ENCODE measurements at regions not wholly inside any gene's neighbourhood (a gene's known extent, or its start where the extent isn't known, plus 50 kb on each side); places are given as distances from the start of the nearest gene placed in this dataset.
"Not testable (repeated sequence)": the region's sequence is repeated elsewhere in the genome, so short reads cannot be mapped to it uniquely, and the experiment has no call there.

DNA sequence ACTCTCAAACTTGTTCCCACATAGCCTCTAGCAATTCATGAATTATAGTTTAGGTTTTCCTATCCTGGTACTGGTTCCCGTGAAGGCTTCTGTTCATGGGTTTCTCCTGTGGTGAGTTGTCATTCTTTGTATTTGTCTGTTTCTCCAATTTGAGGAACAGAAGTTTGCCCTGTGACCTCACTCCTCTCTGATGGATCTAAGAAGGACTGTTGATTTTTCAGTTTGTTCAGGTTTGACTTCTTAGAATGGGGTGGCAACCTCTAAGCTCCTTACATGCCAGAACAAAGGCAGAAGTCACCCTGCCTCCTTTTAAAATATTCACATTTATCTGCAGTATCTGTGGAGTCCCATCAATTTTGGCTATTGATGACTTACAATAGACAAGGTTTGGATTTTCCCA is 354.0 kb downstream of the SPRY2 start:
- Mint-ChIP-seq H3K4me1 (no peaks in the 10 kb centered on the region), H3K27ac (no peak overlapping the region), H3K36me3 (no peaks in the 10 kb centered on the region), H3K9me3 (peaks cover 0 to 15% (median 9%) of the 10 kb centered on the region in 8 donors), H3K4me3 (no peak overlapping the region), H3K27me3 (no peaks in the 10 kb centered on the region)
- Histone ChIP-seq H3K27me3 (ENCODE audit: insufficient read depth, low read length) (no peaks in the 10 kb centered on the region), H3K4me3 (ENCODE audit: low read length in 2 of 2) (no peak overlapping the region), H3K27ac (ENCODE audit: low read depth, low read length) (no peak overlapping the region), H3K4me1 (ENCODE audit: insufficient read depth, low read length) (no peaks in the 10 kb centered on the region), H3K36me3 (ENCODE audit: insufficient read depth, low read length) (no peaks in the 10 kb centered on the region), H3K9me3 (ENCODE audit: control insufficient read depth in 1 of 2, low read length in 2 of 2) (no peaks in the 10 kb centered on the region)
- intact Hi-C loops (cut with micrococcal nuclease) = no loop called here
- CTCF ChIA-PET (ENCODE audit: partially characterized antibody) = no interaction called here
- POLR2A ChIA-PET (ENCODE audit: partially characterized antibody) = no interaction called here
- no peak for DNase-seq

- intact Hi-C loops (cut with micrococcal nuclease); H3K27ac Mint-ChIP-seq; POLR2A ChIA-PET (ENCODE audit: partially characterized antibody): not testable (repeated sequence)
These were observed 365.8 kb downstream of the SPRY2 start for GRCh38 chr13:79974935-79975650.

GRCh38 chr13:79973533-79973963 is 367.4 kb downstream of the SPRY2 start:
- ChIA-PET POLR2A (ENCODE audit: partially characterized antibody) (no interaction called here), CTCF (ENCODE audit: partially characterized antibody) (interaction anchor here (0.7 kb wide), 2 partner anchors 124 to 190 kb away, joined by 3 to 4 read pairs; no protein-coding TSS in a partner anchor)
- Histone ChIP-seq H3K27ac (ENCODE audit: low read depth, low read length) (no peak overlapping the region), H3K4me3 (ENCODE audit: low read length in 2 of 2) (no peak overlapping the region), H3K9me3 (ENCODE audit: control insufficient read depth in 1 of 2, low read length in 2 of 2) (no peaks in the 10 kb centered on the region), H3K27me3 (ENCODE audit: insufficient read depth, low read length) (no peaks in the 10 kb centered on the region), H3K36me3 (ENCODE audit: insufficient read depth, low read length) (no peaks in the 10 kb centered on the region), H3K4me1 (ENCODE audit: insufficient read depth, low read length) (no peaks in the 10 kb centered on the region)
- no peaks in the 10 kb centered on the region for H3K4me1 Mint-ChIP-seq
- H3K4me3 Mint-ChIP-seq = no peak overlapping the region
- H3K36me3 Mint-ChIP-seq = peaks cover 0 to 1% of the 10 kb centered on the region in 2 donors
- H3K9me3 Mint-ChIP-seq = peaks cover 3 to 26% (median 18%) of the 10 kb centered on the region in 8 donors
- no peaks in the 10 kb centered on the region for H3K27me3 Mint-ChIP-seq
- DNase-seq = no peak
- no peak overlapping the region for H3K27ac Mint-ChIP-seq
- intact Hi-C loops (cut with micrococcal nuclease) = no loop called here

More at GRCh38 chr13:79974935-79975650, 365.8 kb downstream of the SPRY2 start:
- H3K27me3 ChIP-seq (ENCODE audit: insufficient read depth, low read length); DNase-seq; CTCF ChIA-PET (ENCODE audit: partially characterized antibody); H3K4me1 ChIP-seq (ENCODE audit: insufficient read depth, low read length); H3K4me3 Mint-ChIP-seq; H3K4me1 Mint-ChIP-seq; H3K36me3 ChIP-seq (ENCODE audit: insufficient read depth, low read length); H3K9me3 ChIP-seq (ENCODE audit: control insufficient read depth in 1 of 2, low read length in 2 of 2); H3K36me3 Mint-ChIP-seq; H3K4me3 ChIP-seq (ENCODE audit: low read length in 2 of 2); H3K27ac ChIP-seq (ENCODE audit: low read depth, low read length); H3K27me3 Mint-ChIP-seq: not testable (repeated sequence)
- H3K9me3 Mint-ChIP-seq = peaks cover 3 to 36% (median 19%) of the 10 kb centered on the region in 8 donors

DNA sequence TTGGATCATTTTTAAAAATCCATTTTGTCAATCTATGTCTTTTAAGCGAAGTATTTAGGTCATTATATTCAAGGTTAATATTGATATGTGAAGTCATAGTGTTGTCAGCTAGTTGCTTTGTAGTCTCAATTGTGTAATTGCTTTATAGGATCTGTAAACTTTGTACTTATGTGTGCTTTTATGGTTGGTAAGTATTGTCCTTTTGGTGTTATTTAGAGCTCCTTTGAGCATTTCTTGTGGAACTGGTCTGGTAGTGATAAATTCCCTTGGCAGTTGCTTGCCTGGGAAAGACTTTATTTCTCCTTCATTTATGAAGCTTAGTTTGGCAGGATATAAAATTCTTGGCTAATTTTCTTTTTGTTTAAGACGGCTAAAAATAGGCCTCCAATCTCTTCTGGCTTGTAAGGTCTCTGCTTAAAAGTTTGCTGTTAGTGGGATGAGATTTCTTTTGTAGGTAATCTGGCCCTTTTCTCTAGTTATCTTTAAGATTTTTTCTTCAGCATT is 368.8 kb downstream of the SPRY2 start:
- CTCF ChIA-PET (ENCODE audit: partially characterized antibody) = no interaction called here
- Histone ChIP-seq H3K36me3 (ENCODE audit: insufficient read depth, low read length) (no peaks in the 10 kb centered on the region), H3K27me3 (ENCODE audit: insufficient read depth, low read length) (no peaks in the 10 kb centered on the region), H3K27ac (ENCODE audit: low read depth, low read length) (no peak overlapping the region), H3K4me3 (ENCODE audit: low read length in 2 of 2) (no peak overlapping the region), H3K4me1 (ENCODE audit: insufficient read depth, low read length) (no peaks in the 10 kb centered on the region), H3K9me3 (ENCODE audit: control insufficient read depth in 1 of 2, low read length in 2 of 2) (no peaks in the 10 kb centered on the region)
- H3K9me3 Mint-ChIP-seq = peaks cover 3 to 18% (median 14%) of the 10 kb centered on the region in 8 donors
- no peaks in the 10 kb centered on the region for H3K27me3 Mint-ChIP-seq
- H3K4me3 Mint-ChIP-seq = no peak overlapping the region
- peaks cover 0 to 1% of the 10 kb centered on the region in 2 donors for H3K36me3 Mint-ChIP-seq
- no peaks in the 10 kb centered on the region for H3K4me1 Mint-ChIP-seq
- POLR2A ChIA-PET (ENCODE audit: partially characterized antibody) = no interaction called here
- intact Hi-C loops (cut with micrococcal nuclease) = no loop called here
- no peak for DNase-seq
- no peak overlapping the region for H3K27ac Mint-ChIP-seq

DNA sequence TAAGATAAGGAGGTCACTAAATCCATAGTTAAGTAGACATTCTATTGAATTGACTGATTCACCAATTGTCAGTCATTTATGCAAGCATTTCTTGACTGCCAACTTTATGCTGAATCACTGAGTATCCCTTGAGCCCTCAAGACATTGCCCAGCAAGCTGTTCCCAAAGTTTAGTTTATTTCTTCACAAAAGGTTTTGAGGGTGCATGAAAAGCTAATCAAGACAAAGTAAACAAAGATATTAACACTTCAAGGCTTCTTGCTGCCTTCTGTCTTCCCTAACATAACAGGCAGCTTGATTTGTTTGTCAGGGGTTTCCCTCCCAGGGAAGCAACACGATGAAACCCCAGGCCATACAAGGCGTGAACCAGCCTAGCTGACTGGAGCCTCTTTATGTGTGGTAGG is 374.4 kb downstream of the SPRY2 start:
- H3K9me3 Mint-ChIP-seq = peaks cover 3 to 25% (median 12%) of the 10 kb centered on the region in 8 donors
- CTCF ChIA-PET (ENCODE audit: partially characterized antibody) = no interaction called here
- Histone ChIP-seq H3K4me3 (ENCODE audit: low read length in 2 of 2) (no peak overlapping the region), H3K27ac (ENCODE audit: low read depth, low read length) (no peak overlapping the region), H3K4me1 (ENCODE audit: insufficient read depth, low read length) (no peaks in the 10 kb centered on the region), H3K36me3 (ENCODE audit: insufficient read depth, low read length) (no peaks in the 10 kb centered on the region), H3K9me3 (ENCODE audit: control insufficient read depth in 1 of 2, low read length in 2 of 2) (no peaks in the 10 kb centered on the region), H3K27me3 (ENCODE audit: insufficient read depth, low read length) (no peaks in the 10 kb centered on the region)
- POLR2A ChIA-PET (ENCODE audit: partially characterized antibody) = no interaction called here
- H3K27ac Mint-ChIP-seq = no peak overlapping the region
- DNase-seq = no peak
- no peaks in the 10 kb centered on the region for H3K27me3 Mint-ChIP-seq
- no peak overlapping the region for H3K4me3 Mint-ChIP-seq
- H3K4me1 Mint-ChIP-seq = no peaks in the 10 kb centered on the region
- intact Hi-C loops (cut with micrococcal nuclease) = no loop called here
- no peaks in the 10 kb centered on the region for H3K36me3 Mint-ChIP-seq

DNA sequence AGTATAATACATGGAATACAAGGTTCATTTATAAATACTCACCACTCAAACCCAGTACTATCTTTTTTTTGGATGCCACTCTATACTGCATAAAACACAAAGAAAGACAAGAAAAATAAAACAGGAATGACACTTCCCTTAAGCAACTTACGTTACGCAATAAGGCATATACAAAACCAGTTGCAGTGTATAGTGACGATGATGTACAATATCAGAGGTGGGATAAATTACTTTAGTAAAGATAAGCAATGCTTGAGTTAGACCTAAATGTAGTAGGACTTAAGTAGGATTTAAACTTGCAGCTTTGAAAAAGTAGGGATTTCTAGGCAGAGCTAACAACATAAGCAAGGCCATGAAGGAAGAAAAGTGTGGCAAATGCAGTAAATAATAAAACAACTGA is 374.9 kb downstream of the SPRY2 start:
- H3K4me1 Mint-ChIP-seq = no peaks in the 10 kb centered on the region
- no peaks in the 10 kb centered on the region for H3K27me3 ChIP-seq (ENCODE audit: insufficient read depth, low read length)
- H3K4me3 Mint-ChIP-seq = no peak overlapping the region
- H3K36me3 Mint-ChIP-seq = no peaks in the 10 kb centered on the region
- intact Hi-C loops (cut with micrococcal nuclease) = no loop called here
- H3K36me3 ChIP-seq (ENCODE audit: insufficient read depth, low read length) = no peaks in the 10 kb centered on the region
- H3K27me3 Mint-ChIP-seq = no peaks in the 10 kb centered on the region
- no peaks in the 10 kb centered on the region for H3K4me1 ChIP-seq (ENCODE audit: insufficient read depth, low read length)
- H3K4me3 ChIP-seq (ENCODE audit: low read length in 2 of 2) = no peak overlapping the region
- ChIA-PET POLR2A (ENCODE audit: partially characterized antibody) (no interaction called here), CTCF (ENCODE audit: partially characterized antibody) (no interaction called here)
- no peak for DNase-seq
- H3K9me3 Mint-ChIP-seq = peaks cover 0 to 29% (median 11%) of the 10 kb centered on the region in 8 donors
- no peaks in the 10 kb centered on the region for H3K9me3 ChIP-seq (ENCODE audit: control insufficient read depth in 1 of 2, low read length in 2 of 2)
- H3K27ac Mint-ChIP-seq = no peak overlapping the region
- no peak overlapping the region for H3K27ac ChIP-seq (ENCODE audit: low read depth, low read length)

DNA sequence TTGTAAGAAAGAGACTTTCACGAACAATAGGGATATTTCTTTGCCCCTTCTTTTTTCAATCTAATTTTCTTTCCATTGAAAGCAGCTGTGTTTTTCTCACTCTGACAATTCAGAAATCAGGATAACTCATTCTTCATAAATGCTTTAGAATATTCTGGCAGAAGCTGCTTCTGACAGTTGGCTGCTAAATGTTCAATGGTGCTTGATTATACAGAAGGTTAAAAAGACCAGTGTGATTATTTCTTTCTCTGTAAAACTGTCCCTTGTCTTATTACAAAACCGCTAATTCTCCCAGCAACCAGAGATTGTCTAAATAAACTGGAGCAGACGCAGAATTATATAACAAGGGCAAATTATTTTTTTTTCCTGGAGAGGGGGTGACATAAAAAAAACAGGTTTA is 394.4 kb downstream of the SPRY2 start:
- H3K27me3 ChIP-seq (ENCODE audit: insufficient read depth, low read length) = no peaks in the 10 kb centered on the region
- POLR2A ChIA-PET (ENCODE audit: partially characterized antibody) = no interaction called here
- intact Hi-C loops (cut with micrococcal nuclease) = no loop called here

More for the DNA sequence above, 394.4 kb downstream of the SPRY2 start:
- DNase-seq = no peak
- CTCF ChIA-PET (ENCODE audit: partially characterized antibody) = no interaction called here
- Mint-ChIP-seq H3K27me3 (no peaks in the 10 kb centered on the region), H3K4me1 (no peaks in the 10 kb centered on the region), H3K27ac (no peak overlapping the region), H3K36me3 (no peaks in the 10 kb centered on the region), H3K4me3 (no peak overlapping the region), H3K9me3 (peaks cover 0 to 18% (median 2%) of the 10 kb centered on the region in 8 donors)
- H3K4me1 ChIP-seq (ENCODE audit: insufficient read depth, low read length) = no peaks in the 10 kb centered on the region
- H3K4me3 ChIP-seq (ENCODE audit: low read length in 2 of 2) = no peak overlapping the region
- H3K9me3 ChIP-seq (ENCODE audit: control insufficient read depth in 1 of 2, low read length in 2 of 2) = peaks cover 0 to 4% of the 10 kb centered on the region in 2 donors
- H3K27ac ChIP-seq (ENCODE audit: low read depth, low read length) = no peak overlapping the region
- no peaks in the 10 kb centered on the region for H3K36me3 ChIP-seq (ENCODE audit: insufficient read depth, low read length)

Measured in CD4-positive, alpha-beta memory T cell (primary cell).